Transverse colon (tissue), 4 donors: ENCODE measurements at regions not wholly inside any gene's neighbourhood (a gene's known extent, or its start where the extent isn't known, plus 50 kb on each side); places are given as distances from the start of the nearest gene placed in this dataset.

Experiments used
- DNase-seq: peaks from one replicate; pipeline ENCODE4 v3.0.0-alpha.2; 2019
- H3K27ac ChIP-seq, 4 donors: fragments of 200-600 bp; sonication (generic); 2 replicates each; pipeline ENCODE4 v1.5.1; 2016 to 2018; ENCODE audit warnings: inconsistent platforms in 4 of 4
- H3K27me3 ChIP-seq: fragments of 200-600 bp; sonication (generic); 2 replicates; pipeline ENCODE4 v1.5.1; 2017; ENCODE audit warnings: inconsistent platforms
- H3K36me3 ChIP-seq, 4 donors: fragments of 200-600 bp; sonication (generic); 2 replicates each; pipeline ENCODE4 v1.5.1; 2017 to 2019; ENCODE audit warnings: inconsistent platforms in 4 of 4
- H3K4me1 ChIP-seq, 4 donors: fragments of 200-600 bp; sonication (generic); 2 replicates each; pipeline ENCODE4 v1.5.1; 2017 to 2020; ENCODE audit warnings: inconsistent platforms in 4 of 4
- H3K4me3 ChIP-seq, 4 donors: fragments of 200-600 bp; sonication (generic); 1 replicate in 1 of 4; 2 replicates in 3 of 4; pipeline versions ENCODE4 v1.5.1 to v1.6.1; 2017 to 2019; ENCODE audit warnings: inconsistent platforms in 4 of 4
- H3K9me3 ChIP-seq, 2 donors: fragments of 200-600 bp; sonication (generic); 2 replicates each; pipeline ENCODE4 v1.5.1; 2017 to 2019; ENCODE audit warnings: inconsistent platforms in 2 of 2
- CTCF ChIP-seq, 5 experiments: fragments of 200-600 bp in 3 of 5; fragments of 450-650 bp in 2 of 5; sonication (generic) in 3 of 5; IDR thresholded peaks; 1 replicate in 2 of 5; 2 replicates in 3 of 5; pipeline ENCODE4 v1.5.1; 2016 to 2017; ENCODE audit warnings: antibody characterized with exemption in 5 of 5, inconsistent platforms in 3 of 5, mild to moderate bottlenecking in 2 of 5, moderate library complexity in 1 of 5
- EP300 ChIP-seq: sonication (generic); formaldehyde crosslinking; IDR thresholded peaks from one replicate; pipeline ENCODE4 v1.6.1; 2017; ENCODE audit warnings: antibody characterized with exemption, low read depth
- POLR2A ChIP-seq: fragments of 450-650 bp; IDR thresholded peaks from one replicate; pipeline ENCODE4 v1.6.1; 2016; ENCODE audit warnings: antibody characterized with exemption, mild to moderate bottlenecking, moderate library complexity
- POLR2AphosphoS5 ChIP-seq, 3 donors: sonication (generic); formaldehyde crosslinking; IDR thresholded peaks; one replicate each; pipeline ENCODE4 v1.6.1; 2016; ENCODE audit warnings: antibody characterized with exemption in 3 of 3
- WGBS, 2 donors: methylation state at CpG; one replicate each; pipeline ENCODE4 v1.1.5; 2018; ENCODE audit warnings: low coverage in 1 of 2; 5-methylcytosine and 5-hydroxymethylcytosine counted together
- in situ Hi-C, 4 donors: fragments of 200-750 bp; cut with MboI; loops; one replicate each; pipeline versions ENCODE4 v1.15.0 to v1.15.1; 2017; ENCODE audit warnings: low sequenced_read_pairs in 3 of 4, low pct_ligation_motif_present in 1 of 4, low pct_unique_long_range_greater_than_20kb in 1 of 4
- intact Hi-C: fragments of 100-400 bp; cut with DNase I; formaldehyde crosslinking; loops from one replicate; pipeline ENCODE4 v1.15.1; 2023; ENCODE audit warnings: low total_unique reads

- intact Hi-C loops (no loop called here), in situ Hi-C loops (no loop called here)
- no peaks in the 10 kb centered on the region for H3K36me3 ChIP-seq
Observed at GRCh38 chr2:34050413-34050812, 451.3 kb upstream of the FAM98A start.

GRCh38 chr2:34045101-34045655 lies 446.1 kb upstream of the FAM98A start:
- intact Hi-C loops (no loop called here), in situ Hi-C loops (no loop called here)
- H3K9me3 ChIP-seq = no peaks in the 10 kb centered on the region
- H3K36me3 ChIP-seq = no peaks in the 10 kb centered on the region
- no peaks in the 10 kb centered on the region for H3K4me1 ChIP-seq
- TF ChIP-seq POLR2A (no peak), EP300 (no peak), POLR2AphosphoS5 (IDR thresholded peaks at IDR 0.05) (no peak), CTCF (IDR thresholded peaks at IDR 0.05) (no peak)
- 69 to 76% methylated on average over 5 of the region's 5 CpGs for WGBS, 2 donors
- DNase-seq = no peak
- no peak overlapping the region for H3K27ac ChIP-seq
- H3K4me3 ChIP-seq = no peak overlapping the region
- no peaks in the 10 kb centered on the region for H3K27me3 ChIP-seq

More at GRCh38 chr2:34050413-34050812, 451.3 kb upstream of the FAM98A start:
- H3K4me3 ChIP-seq = no peak overlapping the region
- no peak overlapping the region for H3K27ac ChIP-seq
- no peaks in the 10 kb centered on the region for H3K27me3 ChIP-seq
- no peaks in the 10 kb centered on the region for H3K4me1 ChIP-seq
- no peaks in the 10 kb centered on the region for H3K9me3 ChIP-seq
- no peak for DNase-seq
- TF ChIP-seq POLR2A = no peak
- TF ChIP-seq POLR2AphosphoS5 (IDR thresholded peaks at IDR 0.05) = no peak
- TF ChIP-seq EP300 = no peak

- DNase-seq = no peak
- no peaks in the 10 kb centered on the region for H3K36me3 ChIP-seq
- 73 to 87% methylated on average over 1 of the region's 1 CpG for WGBS, 2 donors
- no peak overlapping the region for H3K27ac ChIP-seq
- H3K4me3 ChIP-seq = no peak overlapping the region
- TF ChIP-seq EP300 = no peak
- no peak for TF ChIP-seq POLR2AphosphoS5 (IDR thresholded peaks at IDR 0.05)
- no peak for TF ChIP-seq CTCF (IDR thresholded peaks at IDR 0.05)
- no peak for TF ChIP-seq POLR2A
- no peaks in the 10 kb centered on the region for H3K27me3 ChIP-seq
- H3K9me3 ChIP-seq = no peaks in the 10 kb centered on the region
- no peaks in the 10 kb centered on the region for H3K4me1 ChIP-seq
- intact Hi-C loops (no loop called here), in situ Hi-C loops (no loop called here)
Observed at GRCh38 chr2:34037886-34038285, 438.8 kb upstream of the FAM98A start.

- H3K36me3 ChIP-seq = no peaks in the 10 kb centered on the region
- in situ Hi-C loops = no loop called here
- no peaks in the 10 kb centered on the region for H3K27me3 ChIP-seq
- TF ChIP-seq POLR2A (no peak), POLR2AphosphoS5 (IDR thresholded peaks at IDR 0.05) (no peak), EP300 (no peak), CTCF (IDR thresholded peaks at IDR 0.05) (no peak)
- intact Hi-C loops = no loop called here
- no peaks in the 10 kb centered on the region for H3K4me1 ChIP-seq
- 43 to 70% methylated on average over 2 to 3 of the region's 3 CpGs for WGBS, 2 donors
- no peak overlapping the region for H3K4me3 ChIP-seq
- no peak overlapping the region for H3K27ac ChIP-seq
- DNase-seq = no peak
- no peaks in the 10 kb centered on the region for H3K9me3 ChIP-seq
Observed at GRCh38 chr2:34037157-34037556, 438.1 kb upstream of the FAM98A start.

GRCh38 chr2:34031097-34031496 lies 432.0 kb upstream of the FAM98A start:
- intact Hi-C loops = no loop called here
- in situ Hi-C loops = no loop called here
- Histone ChIP-seq H3K27ac (peak overlapping the region in 1 of 4 donors; percentile 37), H3K36me3 (no peaks in the 10 kb centered on the region), H3K4me3 (no peak overlapping the region), H3K27me3 (no peaks in the 10 kb centered on the region), H3K9me3 (no peaks in the 10 kb centered on the region), H3K4me1 (no peaks in the 10 kb centered on the region)
- 52 to 57% methylated on average over 1 of the region's 1 CpG for WGBS, 2 donors
- DNase-seq = no peak
- TF ChIP-seq POLR2A (no peak), POLR2AphosphoS5 (IDR thresholded peaks at IDR 0.05) (no peak), EP300 (no peak), CTCF (IDR thresholded peaks at IDR 0.05) (no peak)
